H9 (cell line): ENCODE measurements at regions not wholly inside any gene's neighbourhood (a gene's known extent, or its start where the extent isn't known, plus 50 kb on each side); places are given as distances from the start of the nearest gene placed in this dataset.

Experiments
- DNase-seq: peaks from one replicate; pipeline ENCODE4 v3.0.0-alpha.2; 2017
- H2AFZ ChIP-seq: one replicate; pipeline ENCODE4 v1.6.1; 2013; ENCODE audit warnings: mild to moderate bottlenecking, low read length, control low read depth, moderate library complexity
- H2AK5ac ChIP-seq: 2 replicates; pipeline ENCODE4 v1.6.1; 2013; ENCODE audit warnings: low read length, control low read depth, mixed read lengths; ENCODE audit not compliant: insufficient read length
- H2BK120ac ChIP-seq: one replicate; pipeline ENCODE4 v1.6.1; 2013; ENCODE audit warnings: low read depth, mild to moderate bottlenecking, low read length, control low read depth, inconsistent platforms; ENCODE audit not compliant: poor library complexity, severe bottlenecking
- H2BK12ac ChIP-seq: 2 replicates; pipeline ENCODE4 v1.6.1; 2013; ENCODE audit warnings: low read length, control low read depth, mixed read lengths, low read depth; ENCODE audit not compliant: insufficient read length
- H2BK15ac ChIP-seq: 2 replicates; pipeline ENCODE4 v1.6.1; 2013; ENCODE audit warnings: low read depth, low read length, control low read depth
- H2BK20ac ChIP-seq: one replicate; pipeline ENCODE4 v1.6.1; 2013; ENCODE audit warnings: low read depth, mild to moderate bottlenecking, low read length, control low read depth, inconsistent platforms; ENCODE audit not compliant: poor library complexity, severe bottlenecking
- H2BK5ac ChIP-seq: 2 replicates; pipeline ENCODE4 v1.6.1; 2013; ENCODE audit warnings: low read length, control low read depth, mixed read lengths; ENCODE audit not compliant: insufficient read length
- H3K14ac ChIP-seq: 2 replicates; pipeline ENCODE4 v1.6.1; 2013; ENCODE audit warnings: low read length, control low read depth; ENCODE audit not compliant: insufficient read depth
- H3K18ac ChIP-seq: 2 replicates; pipeline ENCODE4 v1.6.1; 2013; ENCODE audit warnings: low read depth, mild to moderate bottlenecking, mixed read lengths, low read length, control low read depth; ENCODE audit not compliant: insufficient read length
- H3K23ac ChIP-seq: 2 replicates; pipeline ENCODE4 v1.6.1; 2013; ENCODE audit warnings: low read length, control low read depth, mixed read lengths, low read depth; ENCODE audit not compliant: insufficient read length
- H3K23me2 ChIP-seq: 2 replicates; pipeline ENCODE4 v1.6.1; 2013; ENCODE audit warnings: low read depth, mild to moderate bottlenecking, mixed read lengths, low read length, control low read depth; ENCODE audit not compliant: insufficient read length, poor library complexity, severe bottlenecking
- H3K27ac ChIP-seq: 2 replicates; pipeline ENCODE4 v1.5.1; 2013; ENCODE audit warnings: low read length, control low read depth, mixed read lengths, low read depth; ENCODE audit not compliant: insufficient read length
- H3K27me3 ChIP-seq: 2 replicates; pipeline ENCODE4 v1.6.1; 2013; ENCODE audit warnings: low read length, control low read depth, inconsistent platforms; ENCODE audit not compliant: insufficient read depth
- H3K4ac ChIP-seq: 2 replicates; pipeline ENCODE4 v1.6.1; 2013; ENCODE audit warnings: low read depth, mild to moderate bottlenecking, control low read depth, inconsistent platforms, low read length, moderate library complexity
- H3K4me1 ChIP-seq: 2 replicates; pipeline ENCODE4 v1.6.1; 2013; ENCODE audit warnings: low read length, control low read depth, inconsistent platforms; ENCODE audit not compliant: insufficient read depth
- H3K4me2 ChIP-seq: 2 replicates; pipeline ENCODE4 v1.6.1; 2013; ENCODE audit warnings: low read length, control low read depth, mixed read lengths; ENCODE audit not compliant: insufficient read length, insufficient read depth
- H3K56ac ChIP-seq: 2 replicates; pipeline ENCODE4 v1.6.1; 2013; ENCODE audit warnings: low read depth, mild to moderate bottlenecking, mixed read lengths, low read length, control low read depth; ENCODE audit not compliant: insufficient read length
- H3K79me1 ChIP-seq: 2 replicates; pipeline ENCODE4 v1.6.1; 2013; ENCODE audit warnings: low read depth, mild to moderate bottlenecking, moderate library complexity, low read length, control low read depth, inconsistent platforms; ENCODE audit not compliant: insufficient read depth, poor library complexity, severe bottlenecking
- H3K79me2 ChIP-seq: 2 replicates; pipeline ENCODE4 v1.6.1; 2013; ENCODE audit warnings: low read length, control low read depth, inconsistent platforms; ENCODE audit not compliant: insufficient read depth
- H3K9ac ChIP-seq: 2 replicates; pipeline ENCODE4 v1.6.1; 2013; ENCODE audit warnings: low read length, control low read depth, mixed read lengths; ENCODE audit not compliant: insufficient read length; ENCODE audit errors: extremely low read depth
- H3K9me3 ChIP-seq: one replicate; pipeline ENCODE4 v1.6.1; 2013; ENCODE audit warnings: low read depth, low read length, inconsistent platforms; ENCODE audit not compliant: control insufficient read depth
- H3T11ph ChIP-seq: one replicate; pipeline ENCODE4 v1.6.1; 2013; ENCODE audit warnings: mild to moderate bottlenecking, low read length, control low read depth, inconsistent platforms
- H4K20me1 ChIP-seq: one replicate; pipeline ENCODE4 v1.6.1; 2013; ENCODE audit not compliant: control insufficient read depth, insufficient read length, insufficient read depth
- H4K5ac ChIP-seq: 2 replicates; pipeline ENCODE4 v1.6.1; 2013; ENCODE audit warnings: low read depth, mild to moderate bottlenecking, mixed read lengths, low read length, control low read depth; ENCODE audit not compliant: insufficient read length
- H4K8ac ChIP-seq: replicated peaks from 2 replicates; pipeline ENCODE4 v1.6.1; 2013; ENCODE audit warnings: low read length, control low read depth, mixed read lengths, low read depth; ENCODE audit not compliant: insufficient read length
- H4K91ac ChIP-seq: 2 replicates; pipeline ENCODE4 v1.6.1; 2013; ENCODE audit warnings: low read depth, mild to moderate bottlenecking, moderate library complexity, mixed read lengths, low read length, control low read depth; ENCODE audit not compliant: insufficient read length
- H3K27ac Mint-ChIP-seq, 3 experiments: 2 replicates in 2 of 3; 3 replicates in 1 of 3; pipeline ENCODE4 v1.8.0; 2020 to 2021; ENCODE audit warnings: mixed read lengths in 3 of 3, mild to moderate bottlenecking in 1 of 3, moderate library complexity in 1 of 3
- H3K27me3 Mint-ChIP-seq: 2 replicates; pipeline ENCODE4 v1.8.0; 2021; ENCODE audit warnings: low read depth, mild to moderate bottlenecking, moderate library complexity, mixed read lengths
- H3K36me3 Mint-ChIP-seq, 3 experiments: 2 replicates in 2 of 3; 3 replicates in 1 of 3; pipeline ENCODE4 v1.8.0; 2020 to 2021; ENCODE audit warnings: low read depth in 3 of 3, mixed read lengths in 3 of 3; ENCODE audit not compliant: insufficient read depth in 1 of 3
- H3K4me1 Mint-ChIP-seq, 2 experiments: 2 replicates each; pipeline ENCODE4 v1.8.0; 2020; ENCODE audit warnings: mixed read lengths in 2 of 2
- H3K4me3 Mint-ChIP-seq, 2 experiments: 2 replicates in 1 of 2; 3 replicates in 1 of 2; pipeline ENCODE4 v1.8.0; 2020 to 2021; ENCODE audit warnings: mild to moderate bottlenecking in 2 of 2, mixed read lengths in 2 of 2, moderate library complexity in 1 of 2
- H3K9me3 Mint-ChIP-seq, 2 experiments: 2 replicates in 1 of 2; 3 replicates in 1 of 2; pipeline ENCODE4 v1.8.0; 2020; ENCODE audit warnings: mild to moderate bottlenecking in 2 of 2, mixed read lengths in 2 of 2, moderate library complexity in 1 of 2
- CTCF ChIP-seq: fragments of 200-600 bp; sonication (generic); conservative IDR thresholded peaks from 3 replicates; pipeline ENCODE4 v1.8.0; 2021; ENCODE audit warnings: antibody characterized with exemption, mild to moderate bottlenecking
- WGBS: extraction: QIAGEN DNeasy Blood & Tissue Kit; methylation state at CpG from one replicate; pipeline ENCODE4 v1.1.7; 2013; ENCODE audit warnings: missing lambda C conversion rate, low lambda C conversion rate, mixed read lengths; ENCODE audit not compliant: insufficient read length; ENCODE audit errors: extremely low coverage; 5-methylcytosine and 5-hydroxymethylcytosine counted together

GRCh38 chr3:81923038-81923437 is 161.6 kb upstream of the GBE1 start:
- H4K20me1 ChIP-seq, result no peaks in the 10 kb centered on the region
- no peaks in the 10 kb centered on the region for H3K4me1 ChIP-seq
- DNase-seq, result no peak
- no peaks in the 10 kb centered on the region for H3K27me3 ChIP-seq
- H3K23ac ChIP-seq, result no peak overlapping the region
- H4K91ac ChIP-seq, result no peak overlapping the region
- no peak overlapping the region for H3K4ac ChIP-seq
- no peak overlapping the region for H2BK12ac ChIP-seq
- no peak overlapping the region for H4K5ac ChIP-seq
- no peak overlapping the region for H3K14ac ChIP-seq
- WGBS, result no CpG with 5 or more reads among the region's 2 CpGs
- H3K79me1 ChIP-seq, result no peaks in the 10 kb centered on the region
- H3K9me3 ChIP-seq, result no peaks in the 10 kb centered on the region
- H3K4me2 ChIP-seq, result no peak overlapping the region
- H3K79me2 ChIP-seq, result no peaks in the 10 kb centered on the region
- H4K8ac ChIP-seq, result no peak overlapping the region
- no peak overlapping the region for H2BK20ac ChIP-seq
- Mint-ChIP-seq H3K9me3 (no peaks in the 10 kb centered on the region; a peak in 2 of 5 replicates), H3K27me3 (no peaks in the 10 kb centered on the region), H3K36me3 (peaks cover 0 to 2% (median 0%) of the 10 kb centered on the region in 3 experiments; a peak in 2 of 7 replicates), H3K4me3 (no peak overlapping the region), H3K27ac (no peak overlapping the region), H3K4me1 (0 out of 4 replicates have a peak, but pooled peaks cover 0 to 5% of the 10 kb centered on the region in 2 experiments)
- no peak overlapping the region for H3K18ac ChIP-seq
- no peak overlapping the region for H3K27ac ChIP-seq
- H2BK120ac ChIP-seq, result no peak overlapping the region
- H3K23me2 ChIP-seq, result no peaks in the 10 kb centered on the region
- no peak overlapping the region for H2AFZ ChIP-seq
- H2BK5ac ChIP-seq, result no peak overlapping the region
- no peak for TF ChIP-seq CTCF
- H3T11ph ChIP-seq, result no peak overlapping the region
- H2AK5ac ChIP-seq, result no peak overlapping the region
- H3K9ac ChIP-seq, result no peak overlapping the region
- no peak overlapping the region for H3K56ac ChIP-seq
- no peak overlapping the region for H2BK15ac ChIP-seq
